ENCODE measurements at regions not wholly inside any gene's neighbourhood (a gene's known extent, or its start where the extent isn't known, plus 50 kb on each side); places are given as distances from the start of the nearest gene placed in this dataset.

DNA sequence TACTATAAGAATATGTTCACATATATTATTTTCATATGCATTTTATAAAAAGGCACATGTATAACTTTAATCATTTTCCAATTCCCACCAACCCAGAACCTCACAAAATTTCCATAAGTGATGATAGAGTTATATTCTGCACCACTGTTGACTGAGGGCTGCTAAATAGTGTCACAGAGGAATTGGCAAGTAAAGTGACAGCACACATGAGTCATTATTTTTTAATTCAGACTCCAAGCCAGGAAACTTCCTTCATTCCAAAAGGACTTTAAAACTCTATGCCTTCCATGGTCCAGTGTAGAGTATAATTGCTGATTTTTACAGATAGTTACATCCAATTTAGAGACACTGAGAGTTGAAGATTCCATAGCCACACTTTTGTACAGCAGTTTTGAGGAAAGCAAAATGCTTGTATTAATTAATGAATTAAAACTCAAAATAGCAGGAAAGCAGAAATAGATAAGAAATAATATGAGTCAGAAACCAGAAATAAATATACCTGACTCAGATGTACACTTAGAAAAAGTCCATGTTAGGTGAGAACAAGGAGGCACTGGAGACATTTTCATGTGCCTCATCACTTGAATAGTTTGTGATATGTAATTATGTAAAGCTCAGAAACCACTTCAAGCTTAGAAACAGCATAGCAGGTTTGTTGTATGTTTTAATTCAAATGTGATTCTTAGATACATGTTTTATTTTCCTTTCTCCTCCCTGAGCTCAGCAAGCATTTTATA, 425.2 kb upstream of the OPRM1 start:
- TF ChIP-seq, protein P1, sequence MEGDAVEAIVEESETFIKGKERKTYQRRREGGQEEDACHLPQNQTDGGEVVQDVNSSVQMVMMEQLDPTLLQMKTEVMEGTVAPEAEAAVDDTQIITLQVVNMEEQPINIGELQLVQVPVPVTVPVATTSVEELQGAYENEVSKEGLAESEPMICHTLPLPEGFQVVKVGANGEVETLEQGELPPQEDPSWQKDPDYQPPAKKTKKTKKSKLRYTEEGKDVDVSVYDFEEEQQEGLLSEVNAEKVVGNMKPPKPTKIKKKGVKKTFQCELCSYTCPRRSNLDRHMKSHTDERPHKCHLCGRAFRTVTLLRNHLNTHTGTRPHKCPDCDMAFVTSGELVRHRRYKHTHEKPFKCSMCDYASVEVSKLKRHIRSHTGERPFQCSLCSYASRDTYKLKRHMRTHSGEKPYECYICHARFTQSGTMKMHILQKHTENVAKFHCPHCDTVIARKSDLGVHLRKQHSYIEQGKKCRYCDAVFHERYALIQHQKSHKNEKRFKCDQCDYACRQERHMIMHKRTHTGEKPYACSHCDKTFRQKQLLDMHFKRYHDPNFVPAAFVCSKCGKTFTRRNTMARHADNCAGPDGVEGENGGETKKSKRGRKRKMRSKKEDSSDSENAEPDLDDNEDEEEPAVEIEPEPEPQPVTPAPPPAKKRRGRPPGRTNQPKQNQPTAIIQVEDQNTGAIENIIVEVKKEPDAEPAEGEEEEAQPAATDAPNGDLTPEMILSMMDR (IDR thresholded peaks at IDR 0.05), result no peak
- TF ChIP-seq POLR2A (IDR thresholded peaks at IDR 0.05), result no peak
